Keratinocyte (primary cell): ENCODE measurements at regions not wholly inside any gene's neighbourhood (a gene's known extent, or its start where the extent isn't known, plus 50 kb on each side); places are given as distances from the start of the nearest gene placed in this dataset.

Source experiments
- DNase-seq: peaks from one replicate; pipeline ENCODE4 v3.0.0-alpha.2; 2011; ENCODE audit warnings: low read depth, missing footprints, low spot score
- FAIRE-seq: peaks from 2 replicates; lab custom pipeline; 2011; peaks lifted over from hg19 to GRCh38; lab: Jason Lieb, UNC
- H2AFZ ChIP-seq: 2 replicates; pipeline ENCODE4 v1.6.0; 2012; ENCODE audit warnings: low read length, control low read depth, inconsistent platforms; ENCODE audit not compliant: control insufficient read depth
- H3K27ac ChIP-seq: 2 replicates; pipeline ENCODE4 v1.5.1; 2011; ENCODE audit warnings: low read length; ENCODE audit not compliant: control insufficient read depth, insufficient read depth
- H3K27me3 ChIP-seq: 3 replicates; pipeline ENCODE4 v1.6.0; 2011; ENCODE audit warnings: low read length; ENCODE audit not compliant: control insufficient read depth, insufficient read depth; ENCODE audit errors: extremely low read depth
- H3K36me3 ChIP-seq, 2 experiments: 2 replicates in 1 of 2; 3 replicates in 1 of 2; pipeline ENCODE4 v1.5.1; 2011; ENCODE audit warnings: low read length in 2 of 2, mild to moderate bottlenecking in 1 of 2; ENCODE audit not compliant: control insufficient read depth in 2 of 2, insufficient read depth in 2 of 2; ENCODE audit errors: extremely low read depth in 1 of 2
- H3K4me1 ChIP-seq: 3 replicates; pipeline ENCODE4 v1.5.1; 2011; ENCODE audit warnings: low read length; ENCODE audit not compliant: control insufficient read depth, insufficient read depth; ENCODE audit errors: extremely low read depth
- H3K4me2 ChIP-seq: 3 replicates; pipeline ENCODE4 v1.6.0; 2011; ENCODE audit warnings: low read depth, low read length; ENCODE audit not compliant: control insufficient read depth, insufficient read depth; ENCODE audit errors: extremely low read depth
- H3K4me3 ChIP-seq, 3 experiments: fragments of 200-600 bp in 1 of 3; sonication (generic) in 1 of 3; 2 replicates in 2 of 3; 3 replicates in 1 of 3; pipeline ENCODE4 v1.5.1; 2011 to 2016; ENCODE audit warnings: low read length in 3 of 3, mild to moderate bottlenecking in 3 of 3, control low read depth in 2 of 3, inconsistent platforms in 1 of 3, low read depth in 1 of 3, mixed read lengths in 1 of 3, mixed run types in 1 of 3, moderate library complexity in 1 of 3; ENCODE audit not compliant: control insufficient read depth in 2 of 3, insufficient read depth in 2 of 3; ENCODE audit errors: extremely low read depth in 1 of 3
- H3K79me2 ChIP-seq: 2 replicates; pipeline ENCODE4 v1.6.0; 2012; ENCODE audit warnings: low read length; ENCODE audit not compliant: control insufficient read depth, insufficient read depth
- H3K9ac ChIP-seq: 3 replicates; pipeline ENCODE4 v1.6.0; 2011; ENCODE audit warnings: low read length; ENCODE audit not compliant: control insufficient read depth, insufficient read depth; ENCODE audit errors: extremely low read depth
- H3K9me1 ChIP-seq: 3 replicates; pipeline ENCODE4 v1.6.0; 2011; ENCODE audit warnings: low read length; ENCODE audit not compliant: control insufficient read depth, insufficient read depth; ENCODE audit errors: extremely low read depth
- H3K9me3 ChIP-seq: 2 replicates; pipeline ENCODE4 v1.5.1; 2012; ENCODE audit warnings: low read depth, low read length; ENCODE audit not compliant: control insufficient read depth
- H4K20me1 ChIP-seq: 3 replicates; pipeline ENCODE4 v1.6.0; 2011; ENCODE audit warnings: low read length; ENCODE audit not compliant: control insufficient read depth, insufficient read depth; ENCODE audit errors: extremely low read depth
- CTCF ChIP-seq, 3 experiments: IDR thresholded peaks in 1 of 3; conservative IDR thresholded peaks in 1 of 3; optimal IDR thresholded peaks in 1 of 3; 2 replicates in 2 of 3; 3 replicates in 1 of 3; pipeline versions ENCODE3 to v1.5.1; 2011; ENCODE audit warnings: low read length in 3 of 3, mild to moderate bottlenecking in 3 of 3, moderate library complexity in 2 of 3, control low read depth in 1 of 3, inconsistent platforms in 1 of 3; ENCODE audit not compliant: insufficient read depth in 2 of 3; ENCODE audit errors: extremely low read depth in 1 of 3
- EZH2 ChIP-seq: IDR thresholded peaks from one replicate; pipeline ENCODE4 v1.6.1; 2012; ENCODE audit warnings: inconsistent platforms, mild to moderate bottlenecking, low read length, moderate library complexity
- dilution Hi-C: fragments of 300-500 bp; cut with MboI; formaldehyde crosslinking; loops from one replicate; pipeline ENCODE4 v1.7.0; 2020; ENCODE audit warnings: low sequenced_read_pairs; ENCODE audit not compliant: extremely low pct_ligation_motif_present

DNA sequence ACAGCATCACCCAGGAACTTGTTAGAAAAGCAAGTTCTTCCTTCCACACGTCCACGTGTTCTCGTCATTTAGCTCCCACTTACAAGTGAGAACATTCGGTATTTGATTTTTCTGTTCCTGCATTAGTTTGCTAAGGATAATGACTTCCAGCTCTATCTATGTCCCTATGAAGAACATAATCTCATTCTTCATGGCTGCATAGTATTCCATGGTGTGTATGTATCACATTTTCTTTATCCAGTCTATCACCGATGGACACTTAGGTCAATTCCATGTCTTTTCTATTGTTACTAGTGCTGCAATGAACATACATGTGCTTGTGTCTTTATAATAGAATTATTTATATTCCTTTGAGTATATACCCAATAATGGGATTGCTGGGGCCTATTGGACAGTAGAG, 368.7 kb upstream of the RUNX1 start:
- Histone ChIP-seq H3K9ac (no peak overlapping the region), H3K27me3 (no peaks in the 10 kb centered on the region), H3K4me1 (no peaks in the 10 kb centered on the region), H3K36me3 (no peaks in the 10 kb centered on the region), H3K27ac (no peak overlapping the region), H3K4me3 (no peak overlapping the region), H3K9me3 (no peaks in the 10 kb centered on the region), H2AFZ (no peak overlapping the region), H3K9me1 (no peaks in the 10 kb centered on the region), H4K20me1 (no peaks in the 10 kb centered on the region), H3K79me2 (no peaks in the 10 kb centered on the region), H3K4me2 (no peak overlapping the region)
- DNase-seq (no peak), FAIRE-seq (no peak)
- TF ChIP-seq EZH2 (no peak), CTCF (optimal IDR thresholded peaks at IDR 0.05 in 1 of 3, IDR thresholded peaks at IDR 0.05 in 1 of 3, conservative IDR thresholded peaks at IDR 0.05 in 1 of 3; ENCODE audit: extremely low read depth in 1 of 3, insufficient read depth in 2 of 3, low read length in 3 of 3) (no peak)
- dilution Hi-C loops: no loop called here

DNA sequence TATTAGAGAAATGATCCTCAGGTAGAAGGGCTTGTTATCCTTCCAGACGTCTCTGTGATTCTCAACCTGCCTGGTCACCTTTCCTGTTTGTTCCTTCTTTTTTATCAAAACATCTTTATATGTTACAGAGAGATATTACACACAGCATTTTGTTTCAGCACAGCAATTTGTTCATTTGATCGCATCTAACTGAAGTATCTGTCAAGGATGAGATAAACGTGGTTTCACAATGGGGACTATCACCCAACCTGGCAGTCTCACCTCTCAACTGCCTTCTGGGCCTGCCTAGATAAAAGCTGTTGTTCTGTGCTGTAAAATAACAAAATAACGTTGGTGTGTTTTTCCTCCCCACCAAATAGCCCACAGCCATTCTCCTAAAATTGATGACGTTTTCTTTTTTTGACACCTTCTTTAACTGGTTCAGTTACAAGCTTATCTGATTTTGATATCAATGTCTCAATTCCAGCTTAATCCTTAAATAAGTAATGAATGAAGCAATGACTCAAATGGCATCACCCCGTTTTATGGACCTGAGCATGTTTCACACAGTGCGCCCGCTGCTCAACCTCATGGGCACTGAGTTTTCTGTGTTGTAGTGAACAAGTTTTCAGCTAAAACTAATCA, 367.9 kb upstream of the RUNX1 start:
- dilution Hi-C loops: no loop called here
- Histone ChIP-seq H3K4me2 (no peak overlapping the region), H3K9me1 (no peaks in the 10 kb centered on the region), H3K79me2 (no peaks in the 10 kb centered on the region), H3K9ac (no peak overlapping the region), H3K9me3 (no peaks in the 10 kb centered on the region), H3K4me3 (no peak overlapping the region), H4K20me1 (no peaks in the 10 kb centered on the region), H3K4me1 (no peaks in the 10 kb centered on the region), H2AFZ (no peak overlapping the region), H3K27me3 (no peaks in the 10 kb centered on the region), H3K27ac (no peak overlapping the region), H3K36me3 (no peaks in the 10 kb centered on the region)
- DNase-seq (no peak), FAIRE-seq (no peak)
- no peak for TF ChIP-seq CTCF (optimal IDR thresholded peaks at IDR 0.05 in 1 of 3, IDR thresholded peaks at IDR 0.05 in 1 of 3, conservative IDR thresholded peaks at IDR 0.05 in 1 of 3; ENCODE audit: extremely low read depth in 1 of 3, insufficient read depth in 2 of 3, low read length in 3 of 3)
- no peak for TF ChIP-seq EZH2
